BE2C (cell line): ENCODE measurements at regions not wholly inside any gene's neighbourhood (a gene's known extent, or its start where the extent isn't known, plus 50 kb on each side); places are given as distances from the start of the nearest gene placed in this dataset.
"Not testable (repeated sequence)": the region's sequence is repeated elsewhere in the genome, so short reads cannot be mapped to it uniquely, and the experiment has no call there.

Experiments used
- DNase-seq: peaks from one replicate; pipeline ENCODE4 v3.0.0-alpha.2; 2020
- H3K27me3 ChIP-seq: fragments of 250-450 bp; sonication (Bioruptor Pico); 2 replicates; pipeline ENCODE4 v1.5.1; 2020; ENCODE audit warnings: mild to moderate bottlenecking
- H3K36me3 ChIP-seq: fragments of 250-450 bp; sonication (Bioruptor Pico); 2 replicates; pipeline ENCODE4 v1.5.1; 2020; ENCODE audit warnings: mild to moderate bottlenecking
- H3K4me1 ChIP-seq: fragments of 250-450 bp; sonication (Bioruptor Pico); 2 replicates; pipeline ENCODE4 v1.5.1; 2020
- H3K4me3 ChIP-seq: 2 replicates; pipeline ENCODE4 v1.5.1; 2011; ENCODE audit warnings: low read depth, low read length
- H3K9me3 ChIP-seq: fragments of 250-450 bp; sonication (Bioruptor Pico); 2 replicates; pipeline ENCODE4 v1.5.1; 2020
- TF ChIP-seq, protein P1 (sequence below): IDR thresholded peaks from 2 replicates; pipeline ENCODE4 v1.5.1; 2012; ENCODE audit warnings: mild to moderate bottlenecking, low read depth, low read length

DNA sequence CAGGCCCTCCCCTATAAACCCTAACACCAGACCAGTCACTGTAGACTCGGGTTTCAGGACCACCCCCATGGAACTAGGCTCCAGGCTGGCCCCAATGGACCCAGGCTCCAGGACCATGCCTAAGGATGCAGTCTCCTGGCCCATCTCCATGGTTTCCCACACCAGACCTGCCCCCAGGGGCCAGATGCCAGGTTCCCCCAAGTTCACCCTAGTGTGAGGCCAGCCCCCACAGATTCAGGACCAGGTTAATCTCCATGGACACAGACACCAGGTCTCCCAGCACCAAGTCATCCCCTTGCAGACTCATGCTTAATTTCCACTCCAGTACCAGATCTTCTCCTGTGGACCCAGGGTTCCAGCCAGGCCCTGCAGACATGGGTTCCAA is 103.8 kb upstream of the LANCL2 start:
- DNase-seq: no peak
- TF ChIP-seq, protein P1, sequence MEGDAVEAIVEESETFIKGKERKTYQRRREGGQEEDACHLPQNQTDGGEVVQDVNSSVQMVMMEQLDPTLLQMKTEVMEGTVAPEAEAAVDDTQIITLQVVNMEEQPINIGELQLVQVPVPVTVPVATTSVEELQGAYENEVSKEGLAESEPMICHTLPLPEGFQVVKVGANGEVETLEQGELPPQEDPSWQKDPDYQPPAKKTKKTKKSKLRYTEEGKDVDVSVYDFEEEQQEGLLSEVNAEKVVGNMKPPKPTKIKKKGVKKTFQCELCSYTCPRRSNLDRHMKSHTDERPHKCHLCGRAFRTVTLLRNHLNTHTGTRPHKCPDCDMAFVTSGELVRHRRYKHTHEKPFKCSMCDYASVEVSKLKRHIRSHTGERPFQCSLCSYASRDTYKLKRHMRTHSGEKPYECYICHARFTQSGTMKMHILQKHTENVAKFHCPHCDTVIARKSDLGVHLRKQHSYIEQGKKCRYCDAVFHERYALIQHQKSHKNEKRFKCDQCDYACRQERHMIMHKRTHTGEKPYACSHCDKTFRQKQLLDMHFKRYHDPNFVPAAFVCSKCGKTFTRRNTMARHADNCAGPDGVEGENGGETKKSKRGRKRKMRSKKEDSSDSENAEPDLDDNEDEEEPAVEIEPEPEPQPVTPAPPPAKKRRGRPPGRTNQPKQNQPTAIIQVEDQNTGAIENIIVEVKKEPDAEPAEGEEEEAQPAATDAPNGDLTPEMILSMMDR: no peak
- no peaks in the 10 kb centered on the region for H3K36me3 ChIP-seq

DNA sequence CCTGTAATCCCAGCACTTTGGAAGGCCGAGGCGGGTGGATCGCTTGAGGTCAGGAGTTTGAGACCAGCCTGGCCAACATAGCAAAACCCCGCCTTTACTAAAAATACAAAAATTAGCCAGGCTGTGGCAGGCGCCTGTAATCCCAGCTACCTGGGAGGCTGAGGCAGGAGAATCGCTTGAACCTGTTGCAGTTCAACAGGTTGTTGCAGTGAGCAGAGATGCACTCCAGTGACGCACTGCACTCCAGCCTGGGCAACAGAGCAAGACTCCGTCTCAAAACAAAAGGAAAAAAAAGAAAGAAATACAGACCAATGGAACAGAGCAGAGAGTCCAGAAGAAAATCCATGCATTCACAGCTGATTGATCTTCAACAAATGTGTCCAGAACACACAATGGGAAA is 99.8 kb upstream of the LANCL2 start:
- H3K36me3 ChIP-seq, DNase-seq, H3K9me3 ChIP-seq, H3K4me3 ChIP-seq, H3K4me1 ChIP-seq, H3K27me3 ChIP-seq: not testable (repeated sequence)

More for the DNA sequence above, 103.8 kb upstream of the LANCL2 start:
- Histone ChIP-seq H3K9me3 (no peaks in the 10 kb centered on the region), H3K4me1 (no peaks in the 10 kb centered on the region), H3K4me3 (no peak overlapping the region), H3K27me3 (no peaks in the 10 kb centered on the region)

DNA sequence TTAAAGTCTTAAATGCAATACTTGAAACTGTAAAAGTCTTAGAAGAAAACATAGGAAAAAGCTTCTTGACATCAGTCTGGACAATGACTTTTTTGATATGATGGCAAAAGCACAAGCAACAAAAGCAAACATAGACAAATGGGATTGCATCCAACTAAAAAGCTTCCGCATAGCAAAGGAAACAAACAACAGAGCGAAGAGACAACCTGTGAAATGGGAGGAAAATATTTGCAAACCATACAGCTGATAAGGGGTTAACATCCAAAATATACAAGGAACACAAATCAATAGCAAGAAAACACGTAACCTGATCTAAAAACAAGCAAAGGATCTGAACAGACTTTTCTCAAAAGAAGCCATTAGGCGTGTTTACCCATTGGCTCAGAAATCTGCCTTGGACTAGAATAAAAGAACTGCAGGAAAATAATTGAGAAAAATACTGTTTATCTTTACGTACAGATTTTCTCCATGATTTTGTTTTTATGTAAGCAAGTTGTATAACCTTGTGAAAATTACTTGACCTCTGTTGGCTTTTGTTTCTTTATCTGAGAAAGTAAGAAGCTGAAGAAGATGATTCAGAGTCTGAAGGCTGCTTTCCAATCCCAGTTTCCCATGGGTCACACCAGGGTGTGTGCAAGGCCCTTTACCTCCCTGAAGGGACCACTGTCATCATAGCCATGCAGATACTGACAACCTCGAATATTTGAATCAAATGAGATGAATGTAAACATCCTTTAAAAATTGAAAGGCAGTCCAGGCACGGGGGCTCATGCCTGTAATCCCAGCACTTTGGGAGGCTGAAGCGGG is 99.1 kb upstream of the LANCL2 start:
- H3K27me3 ChIP-seq: no peaks in the 10 kb centered on the region
- no peak for DNase-seq
- TF ChIP-seq, protein P1: no peak
- H3K36me3 ChIP-seq: no peaks in the 10 kb centered on the region
- H3K9me3 ChIP-seq: no peaks in the 10 kb centered on the region
- no peak overlapping the region for H3K4me3 ChIP-seq
- no peaks in the 10 kb centered on the region for H3K4me1 ChIP-seq

DNA sequence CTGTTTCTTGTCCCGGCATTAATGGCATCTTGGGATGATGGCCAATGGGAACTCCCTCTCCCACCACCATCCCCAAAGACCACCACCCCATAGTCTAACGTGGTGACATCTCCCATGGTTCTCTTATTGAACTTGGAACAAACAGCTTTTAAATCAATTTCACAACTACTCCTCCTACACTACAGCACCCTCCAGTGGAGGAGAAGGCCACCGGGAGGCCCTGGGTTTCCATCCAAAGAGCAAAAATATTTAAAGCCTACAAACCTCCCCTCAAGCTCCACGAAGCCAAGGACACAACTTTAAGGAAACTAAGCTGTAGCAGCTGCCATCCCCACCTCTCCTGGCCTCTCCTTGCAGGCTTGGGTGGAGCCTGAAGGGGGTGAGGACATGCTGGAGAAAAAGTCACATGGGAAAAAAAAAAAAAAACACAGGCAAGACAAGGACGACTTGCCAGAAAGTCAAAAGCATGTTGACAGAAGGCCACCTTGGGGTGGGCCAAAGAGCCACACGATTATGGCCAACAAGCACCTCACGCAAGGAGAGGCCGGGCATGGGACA is 94.0 kb upstream of the LANCL2 start:
- H3K4me1 ChIP-seq: no peaks in the 10 kb centered on the region
- TF ChIP-seq, protein P1: peak; percentile 58
- H3K9me3 ChIP-seq: no peaks in the 10 kb centered on the region
- no peak for DNase-seq
- no peaks in the 10 kb centered on the region for H3K36me3 ChIP-seq
- no peak overlapping the region for H3K4me3 ChIP-seq
- H3K27me3 ChIP-seq: no peaks in the 10 kb centered on the region

DNA sequence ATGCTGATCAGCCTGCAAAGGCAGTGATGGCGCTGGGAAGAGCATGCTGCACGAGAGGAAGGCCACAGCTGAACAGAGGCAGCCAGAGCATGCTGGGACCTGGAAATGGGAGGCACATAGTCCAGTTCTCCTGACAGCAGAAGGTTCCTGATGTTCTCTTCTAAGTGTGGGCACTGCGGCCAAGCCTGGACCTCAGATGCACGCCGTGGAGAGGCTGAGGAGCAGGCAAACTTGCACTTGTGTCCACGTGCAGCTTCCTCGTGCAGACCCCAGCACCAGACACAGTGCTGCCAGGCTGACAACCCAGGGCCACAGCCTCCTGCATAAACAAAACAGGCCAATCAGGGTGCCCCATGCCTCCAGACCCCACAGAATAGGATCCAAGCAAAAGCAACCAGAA is 93.5 kb upstream of the LANCL2 start:
- Histone ChIP-seq H3K9me3 (no peaks in the 10 kb centered on the region), H3K4me1 (no peaks in the 10 kb centered on the region), H3K27me3 (no peaks in the 10 kb centered on the region), H3K4me3 (no peak overlapping the region), H3K36me3 (no peaks in the 10 kb centered on the region)
- no peak for DNase-seq
- TF ChIP-seq, protein P1: no peak

DNA sequence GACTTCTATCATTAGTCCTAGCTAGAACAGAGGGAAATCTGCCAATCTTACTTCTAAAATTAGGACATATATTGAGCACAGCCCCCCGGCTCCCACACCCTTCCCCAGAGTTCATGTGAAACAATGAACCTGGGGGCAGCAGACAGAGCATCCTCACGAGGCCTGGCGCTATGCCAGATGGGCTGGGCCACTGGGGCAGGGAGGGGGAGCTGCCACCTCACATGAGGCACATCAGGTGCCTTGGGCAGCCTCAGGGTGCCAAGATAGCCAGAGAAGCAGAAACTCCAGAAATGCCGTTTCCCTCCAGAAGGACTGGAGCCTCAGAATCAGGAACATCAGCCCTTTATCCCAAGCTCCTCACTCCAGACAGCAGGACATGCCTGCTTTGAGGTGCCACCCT is 92.8 kb upstream of the LANCL2 start:
- Histone ChIP-seq H3K27me3 (no peaks in the 10 kb centered on the region), H3K36me3 (no peaks in the 10 kb centered on the region), H3K4me3 (no peak overlapping the region), H3K9me3 (no peaks in the 10 kb centered on the region), H3K4me1 (no peaks in the 10 kb centered on the region)
- TF ChIP-seq, protein P1: no peak
- no peak for DNase-seq
